ENCODE measurements at regions not wholly inside any gene's neighbourhood (a gene's known extent, or its start where the extent isn't known, plus 50 kb on each side); places are given as distances from the start of the nearest gene placed in this dataset.

DNA sequence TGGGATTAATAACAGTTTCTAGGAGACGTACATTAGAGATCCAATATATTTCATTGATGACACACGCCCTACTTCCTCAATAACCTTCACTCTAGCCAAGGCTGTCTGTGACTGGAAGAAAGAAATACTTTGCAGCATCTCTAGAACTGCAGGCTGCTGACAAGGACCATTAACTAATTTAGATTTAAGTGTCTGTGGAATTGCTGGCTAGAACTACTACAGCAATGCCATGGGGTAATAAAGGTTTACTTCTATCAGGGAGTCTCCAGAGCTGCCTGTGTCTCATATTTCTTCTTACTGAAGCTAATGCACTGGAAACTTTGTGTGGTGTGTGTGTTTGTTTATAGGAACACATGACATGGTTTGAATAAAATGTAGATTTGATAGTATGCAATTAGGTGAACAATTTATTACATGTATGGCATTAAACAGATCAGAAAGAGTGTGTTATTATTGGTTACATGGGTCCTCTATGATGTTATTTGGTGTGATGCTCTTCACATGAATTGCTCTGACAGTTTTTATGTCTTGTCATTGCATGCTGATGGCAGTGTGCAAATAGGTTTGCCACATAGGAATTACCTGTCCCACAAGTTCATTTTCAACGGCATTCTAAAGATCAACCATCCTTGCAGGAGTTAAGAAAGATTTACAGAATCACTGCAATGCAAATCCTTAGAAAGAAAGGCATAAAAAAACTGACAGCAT is 916.2 kb upstream of the CADM2 start:
- no peaks in the 10 kb centered on the region for H3K4me1 Mint-ChIP-seq (ENCODE audit: insufficient read depth, unreplicated experiment)
- TF ChIP-seq, protein P1, sequence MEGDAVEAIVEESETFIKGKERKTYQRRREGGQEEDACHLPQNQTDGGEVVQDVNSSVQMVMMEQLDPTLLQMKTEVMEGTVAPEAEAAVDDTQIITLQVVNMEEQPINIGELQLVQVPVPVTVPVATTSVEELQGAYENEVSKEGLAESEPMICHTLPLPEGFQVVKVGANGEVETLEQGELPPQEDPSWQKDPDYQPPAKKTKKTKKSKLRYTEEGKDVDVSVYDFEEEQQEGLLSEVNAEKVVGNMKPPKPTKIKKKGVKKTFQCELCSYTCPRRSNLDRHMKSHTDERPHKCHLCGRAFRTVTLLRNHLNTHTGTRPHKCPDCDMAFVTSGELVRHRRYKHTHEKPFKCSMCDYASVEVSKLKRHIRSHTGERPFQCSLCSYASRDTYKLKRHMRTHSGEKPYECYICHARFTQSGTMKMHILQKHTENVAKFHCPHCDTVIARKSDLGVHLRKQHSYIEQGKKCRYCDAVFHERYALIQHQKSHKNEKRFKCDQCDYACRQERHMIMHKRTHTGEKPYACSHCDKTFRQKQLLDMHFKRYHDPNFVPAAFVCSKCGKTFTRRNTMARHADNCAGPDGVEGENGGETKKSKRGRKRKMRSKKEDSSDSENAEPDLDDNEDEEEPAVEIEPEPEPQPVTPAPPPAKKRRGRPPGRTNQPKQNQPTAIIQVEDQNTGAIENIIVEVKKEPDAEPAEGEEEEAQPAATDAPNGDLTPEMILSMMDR (IDR thresholded peaks at IDR 0.05; ENCODE audit: unreplicated experiment), result no peak
- no peaks in the 10 kb centered on the region for H3K27me3 Mint-ChIP-seq (ENCODE audit: insufficient read depth, unreplicated experiment)
- CTCF ChIA-PET, result no interaction called here
- POLR2A ChIA-PET, result no interaction called here
- H3K27ac Mint-ChIP-seq (ENCODE audit: low read depth, unreplicated experiment), result no peak overlapping the region
- no peak overlapping the region for H3K4me3 Mint-ChIP-seq (ENCODE audit: unreplicated experiment)
- no peaks in the 10 kb centered on the region for H3K9me3 Mint-ChIP-seq (ENCODE audit: unreplicated experiment)
- no peak for DNase-seq (ENCODE audit: unreplicated experiment)
- no TSS peak for BruUV-seq (replicated peaks)
- H3K36me3 Mint-ChIP-seq (ENCODE audit: insufficient read depth, unreplicated experiment), result no peaks in the 10 kb centered on the region
- intact Hi-C loops (cut with micrococcal nuclease), result no loop called here

DNA sequence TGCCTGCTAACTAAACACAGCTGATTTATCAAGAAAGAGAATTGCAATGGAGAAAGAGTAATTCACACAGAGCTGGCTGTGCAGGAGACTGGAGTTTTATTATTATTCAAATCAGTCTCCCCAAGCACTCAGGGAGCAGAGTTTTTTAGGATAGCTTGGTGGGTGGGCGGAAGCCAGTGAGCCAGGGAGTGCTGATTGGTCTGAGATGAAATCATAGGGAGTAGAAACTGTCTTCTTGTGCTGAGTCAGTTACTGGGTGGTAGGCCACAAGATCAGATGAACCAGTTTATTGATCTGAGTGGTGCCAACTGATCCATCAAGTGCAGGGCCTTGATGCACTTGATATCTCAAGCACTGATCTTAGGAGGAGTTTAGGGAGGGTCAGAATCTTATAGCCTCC is 891.9 kb upstream of the CADM2 start:
- TF ChIP-seq, protein P1 (IDR thresholded peaks at IDR 0.05; ENCODE audit: unreplicated experiment), result no peak
- DNase-seq (ENCODE audit: unreplicated experiment), result no peak
- Mint-ChIP-seq H3K27ac (ENCODE audit: low read depth, unreplicated experiment) (no peak overlapping the region), H3K4me1 (ENCODE audit: insufficient read depth, unreplicated experiment) (no peaks in the 10 kb centered on the region), H3K27me3 (ENCODE audit: insufficient read depth, unreplicated experiment) (no peaks in the 10 kb centered on the region), H3K9me3 (ENCODE audit: unreplicated experiment) (no peaks in the 10 kb centered on the region), H3K4me3 (ENCODE audit: unreplicated experiment) (no peak overlapping the region), H3K36me3 (ENCODE audit: insufficient read depth, unreplicated experiment) (no peaks in the 10 kb centered on the region)
- POLR2A ChIA-PET, result no interaction called here
- BruUV-seq (replicated peaks), result no TSS peak
- intact Hi-C loops (cut with micrococcal nuclease), result no loop called here
- CTCF ChIA-PET, result no interaction called here

DNA sequence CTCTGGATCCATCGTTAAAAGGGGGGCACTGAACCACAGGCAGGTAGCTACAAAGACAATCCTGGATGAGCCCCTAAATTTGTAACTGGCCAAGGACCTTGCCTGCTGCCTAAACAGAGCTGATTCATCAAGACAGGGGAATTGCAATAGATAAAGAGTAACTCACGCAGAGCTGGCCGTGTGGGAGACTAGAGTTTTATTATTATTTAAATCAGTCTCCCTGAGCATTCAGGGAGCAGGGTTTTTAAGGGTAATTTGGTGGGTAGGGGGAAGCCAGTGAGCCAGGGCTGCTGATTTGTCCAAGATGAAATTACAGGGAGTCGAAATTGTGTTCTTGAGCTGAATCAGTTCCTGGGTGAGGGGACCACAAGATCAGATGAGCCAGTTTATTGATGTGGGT is 885.1 kb upstream of the CADM2 start:
- no peak for DNase-seq (ENCODE audit: unreplicated experiment)
- no TSS peak for BruUV-seq (replicated peaks)
- TF ChIP-seq, protein P1 (IDR thresholded peaks at IDR 0.05; ENCODE audit: unreplicated experiment), result no peak
- intact Hi-C loops (cut with micrococcal nuclease), result no loop called here
- ChIA-PET POLR2A (no interaction called here), CTCF (no interaction called here)
- H3K27me3 Mint-ChIP-seq (ENCODE audit: insufficient read depth, unreplicated experiment), result no peaks in the 10 kb centered on the region
- H3K4me3 Mint-ChIP-seq (ENCODE audit: unreplicated experiment), result no peak overlapping the region
- no peak overlapping the region for H3K27ac Mint-ChIP-seq (ENCODE audit: low read depth, unreplicated experiment)
- H3K9me3 Mint-ChIP-seq (ENCODE audit: unreplicated experiment), result peaks cover 12% of the 10 kb centered on the region
- H3K4me1 Mint-ChIP-seq (ENCODE audit: insufficient read depth, unreplicated experiment), result no peaks in the 10 kb centered on the region
- H3K36me3 Mint-ChIP-seq (ENCODE audit: insufficient read depth, unreplicated experiment), result no peaks in the 10 kb centered on the region

DNA sequence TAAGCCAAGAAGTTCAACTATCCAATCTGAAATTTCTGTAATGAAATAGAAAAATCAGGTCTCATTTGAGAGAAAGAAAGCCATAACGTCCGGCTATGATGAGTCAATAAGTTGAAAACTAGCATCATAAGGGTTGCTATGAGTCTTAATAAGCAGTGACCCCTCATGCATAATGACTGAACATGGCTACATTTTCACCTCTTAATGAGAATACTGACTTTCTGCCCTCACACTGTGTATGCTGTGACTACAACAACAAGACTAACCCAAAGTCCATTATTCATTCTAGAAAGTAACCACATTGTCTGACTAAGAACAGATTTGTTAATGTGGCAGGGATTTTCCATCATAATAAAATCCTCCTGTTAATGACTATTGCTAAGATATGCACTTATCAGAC is 884.0 kb upstream of the CADM2 start:
- BruUV-seq (replicated peaks), result no TSS peak
- no peaks in the 10 kb centered on the region for H3K4me1 Mint-ChIP-seq (ENCODE audit: insufficient read depth, unreplicated experiment)
- no peaks in the 10 kb centered on the region for H3K27me3 Mint-ChIP-seq (ENCODE audit: insufficient read depth, unreplicated experiment)
- H3K27ac Mint-ChIP-seq (ENCODE audit: low read depth, unreplicated experiment), result no peak overlapping the region
- peaks cover 12% of the 10 kb centered on the region for H3K9me3 Mint-ChIP-seq (ENCODE audit: unreplicated experiment)
- no peak for DNase-seq (ENCODE audit: unreplicated experiment)
- H3K4me3 Mint-ChIP-seq (ENCODE audit: unreplicated experiment), result no peak overlapping the region
- ChIA-PET CTCF (interaction anchor here (0.7 kb wide), 1 partner anchor 40 kb away, joined by 3 read pairs; no protein-coding TSS in a partner anchor), POLR2A (no interaction called here)
- TF ChIP-seq, protein P1 (IDR thresholded peaks at IDR 0.05; ENCODE audit: unreplicated experiment), result no peak
- no peaks in the 10 kb centered on the region for H3K36me3 Mint-ChIP-seq (ENCODE audit: insufficient read depth, unreplicated experiment)
- intact Hi-C loops (cut with micrococcal nuclease), result no loop called here

Measured in MCF 10A (cell line).